Esophagus squamous epithelium (tissue), 5 donors: ENCODE measurements at regions not wholly inside any gene's neighbourhood (a gene's known extent, or its start where the extent isn't known, plus 50 kb on each side); places are given as distances from the start of the nearest gene placed in this dataset.

ENCODE experiments used
- DNase-seq: peaks from one replicate; lab custom pipeline; 2025; lab: John Stamatoyannopoulos, UW
- H3K27ac ChIP-seq, 4 donors: fragments of 200-600 bp; sonication (generic); one replicate each; pipeline ENCODE4 v1.5.1; 2016 to 2019; ENCODE audit warnings: mild to moderate bottlenecking in 1 of 4
- H3K27me3 ChIP-seq, 4 donors: fragments of 200-600 bp; sonication (generic); 1 replicate in 3 of 4; 2 replicates in 1 of 4; pipeline versions ENCODE4 v1.5.1 to v1.6.0; 2017 to 2021; ENCODE audit warnings: antibody characterized with exemption in 1 of 4
- H3K36me3 ChIP-seq, 3 donors: fragments of 200-600 bp; sonication (generic); one replicate each; pipeline ENCODE4 v1.5.1; 2016 to 2019
- H3K4me1 ChIP-seq, 3 donors: fragments of 200-600 bp; sonication (generic); one replicate each; pipeline ENCODE4 v1.5.1; 2017 to 2019
- H3K4me3 ChIP-seq, 4 donors: fragments of 200-600 bp; sonication (generic); 1 replicate in 3 of 4; 2 replicates in 1 of 4; pipeline ENCODE4 v1.5.1; 2016 to 2019; ENCODE audit warnings: mild to moderate bottlenecking in 2 of 4, moderate library complexity in 1 of 4
- H3K9me3 ChIP-seq, 3 donors: fragments of 200-600 bp; sonication (generic); one replicate each; pipeline ENCODE4 v1.5.1; 2016 to 2019
- POLR2A ChIP-seq, 4 donors: fragments of 450-650 bp; IDR thresholded peaks; one replicate each; pipeline ENCODE4 v1.6.1; 2017; ENCODE audit warnings: antibody characterized with exemption in 4 of 4, mild to moderate bottlenecking in 4 of 4, moderate library complexity in 3 of 4
- WGBS, 2 donors: methylation state at CpG; one replicate each; pipeline ENCODE4 v1.1.5; 2018; 5-methylcytosine and 5-hydroxymethylcytosine counted together
- intact Hi-C: fragments of 100-400 bp; cut with DNase I; formaldehyde crosslinking; loops from one replicate; pipeline ENCODE4 v1.15.0; 2022
- TF ChIP-seq, protein P1 (sequence below), 6 experiments: fragments of 450-650 bp in 4 of 6; fragments of 200-600 bp in 2 of 6; sonication (generic) in 2 of 6; IDR thresholded peaks; one replicate each; pipeline ENCODE4 v1.5.1; 2016 to 2019; ENCODE audit warnings: antibody characterized with exemption in 6 of 6, mild to moderate bottlenecking in 4 of 6, moderate library complexity in 4 of 6
- donor health status: DM: yes; HTN: yes; CAD: no.

DNA sequence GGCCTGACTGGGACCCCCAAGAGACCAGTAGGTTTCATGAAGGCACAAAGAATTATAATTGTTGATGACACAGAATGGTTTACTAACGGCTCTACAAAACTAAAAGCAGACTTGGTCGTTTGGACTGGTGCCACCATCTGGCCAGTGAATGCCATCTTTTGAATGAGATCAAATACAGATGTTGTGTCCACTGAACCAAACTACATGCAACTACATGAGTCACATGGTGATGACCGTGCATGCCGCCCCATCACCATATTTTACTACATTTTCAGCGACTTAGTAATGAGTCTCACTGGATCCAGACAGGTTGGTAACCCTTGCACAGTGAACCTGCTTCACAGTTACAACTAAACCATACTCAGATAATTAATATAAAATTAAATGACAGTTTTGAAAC is 803.3 kb downstream of the DIPK2A start:
- Histone ChIP-seq H3K4me3 (no peak overlapping the region), H3K9me3 (no peaks in the 10 kb centered on the region), H3K36me3 (no peaks in the 10 kb centered on the region), H3K27me3 (no peaks in the 10 kb centered on the region), H3K27ac (no peak overlapping the region), H3K4me1 (peaks cover 0 to 13% (median 0%) of the 10 kb centered on the region in 3 donors)
- no peak for TF ChIP-seq POLR2A (IDR thresholded peaks at IDR 0.05)
- WGBS, 2 donors, result 83 to 84% methylated on average over 5 of the region's 5 CpGs
- intact Hi-C loops, result no loop called here
- DNase-seq, result no peak

- Histone ChIP-seq H3K9me3 (no peaks in the 10 kb centered on the region), H3K36me3 (no peaks in the 10 kb centered on the region), H3K4me1 (peaks cover 0 to 13% (median 0%) of the 10 kb centered on the region in 3 donors), H3K27me3 (no peaks in the 10 kb centered on the region), H3K27ac (no peak overlapping the region), H3K4me3 (no peak overlapping the region)
- DNase-seq, result no peak
- TF ChIP-seq POLR2A (IDR thresholded peaks at IDR 0.05), result no peak
- TF ChIP-seq, protein P1, sequence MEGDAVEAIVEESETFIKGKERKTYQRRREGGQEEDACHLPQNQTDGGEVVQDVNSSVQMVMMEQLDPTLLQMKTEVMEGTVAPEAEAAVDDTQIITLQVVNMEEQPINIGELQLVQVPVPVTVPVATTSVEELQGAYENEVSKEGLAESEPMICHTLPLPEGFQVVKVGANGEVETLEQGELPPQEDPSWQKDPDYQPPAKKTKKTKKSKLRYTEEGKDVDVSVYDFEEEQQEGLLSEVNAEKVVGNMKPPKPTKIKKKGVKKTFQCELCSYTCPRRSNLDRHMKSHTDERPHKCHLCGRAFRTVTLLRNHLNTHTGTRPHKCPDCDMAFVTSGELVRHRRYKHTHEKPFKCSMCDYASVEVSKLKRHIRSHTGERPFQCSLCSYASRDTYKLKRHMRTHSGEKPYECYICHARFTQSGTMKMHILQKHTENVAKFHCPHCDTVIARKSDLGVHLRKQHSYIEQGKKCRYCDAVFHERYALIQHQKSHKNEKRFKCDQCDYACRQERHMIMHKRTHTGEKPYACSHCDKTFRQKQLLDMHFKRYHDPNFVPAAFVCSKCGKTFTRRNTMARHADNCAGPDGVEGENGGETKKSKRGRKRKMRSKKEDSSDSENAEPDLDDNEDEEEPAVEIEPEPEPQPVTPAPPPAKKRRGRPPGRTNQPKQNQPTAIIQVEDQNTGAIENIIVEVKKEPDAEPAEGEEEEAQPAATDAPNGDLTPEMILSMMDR (IDR thresholded peaks at IDR 0.05), result no peak
- intact Hi-C loops, result no loop called here
These were observed 803.9 kb downstream of the DIPK2A start for GRCh38 chr3:144775551-144775950.

DNA sequence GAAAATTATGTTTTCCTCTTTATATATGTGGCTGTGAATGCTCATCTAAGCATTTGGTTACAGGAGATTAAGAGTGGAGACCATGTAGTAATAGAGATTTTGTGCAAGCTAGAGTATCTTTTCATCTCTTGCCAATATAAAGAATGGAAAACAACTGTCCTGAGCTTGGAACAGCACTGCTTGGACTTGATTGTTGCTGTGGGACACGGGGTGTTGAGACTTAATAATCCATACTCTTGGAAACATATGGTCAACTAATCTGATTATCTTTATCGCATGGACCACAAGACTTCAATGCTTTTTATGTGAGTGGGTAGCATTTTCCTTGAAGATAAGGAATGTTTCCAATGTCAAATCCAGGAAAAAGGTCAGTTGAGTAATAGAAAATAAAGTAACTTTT is 806.3 kb downstream of the DIPK2A start:
- no peak overlapping the region for H3K4me3 ChIP-seq
- no peaks in the 10 kb centered on the region for H3K4me1 ChIP-seq
- no peaks in the 10 kb centered on the region for H3K27me3 ChIP-seq
- WGBS, 2 donors, result 63 to 69% methylated on average over 2 of the region's 2 CpGs
- intact Hi-C loops, result no loop called here
- no peak for TF ChIP-seq POLR2A (IDR thresholded peaks at IDR 0.05)
- TF ChIP-seq, protein P1 (IDR thresholded peaks at IDR 0.05), result no peak
- H3K36me3 ChIP-seq, result no peaks in the 10 kb centered on the region
- no peak for DNase-seq
- H3K27ac ChIP-seq, result no peak overlapping the region
- H3K9me3 ChIP-seq, result no peaks in the 10 kb centered on the region

DNA sequence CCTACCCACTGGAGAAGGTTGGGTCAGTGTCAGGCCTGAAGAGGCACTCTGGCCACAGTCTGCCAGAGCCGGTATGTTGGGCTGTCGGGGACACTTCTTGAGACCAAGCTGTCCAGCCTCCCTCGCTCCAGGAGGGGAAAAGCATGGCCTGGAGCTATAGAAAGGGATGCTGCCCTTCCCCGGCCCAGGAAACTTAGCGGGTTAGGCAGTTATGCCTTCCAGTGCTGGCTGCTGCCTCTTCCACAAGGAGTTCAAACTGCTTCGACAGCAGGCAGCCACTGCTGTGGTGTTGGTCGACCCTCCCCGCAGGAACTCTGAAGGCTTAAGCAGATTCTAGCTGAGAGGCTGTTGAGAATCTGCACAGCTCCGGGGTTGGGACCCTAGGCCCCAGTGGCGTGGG is 819.4 kb downstream of the DIPK2A start:
- Histone ChIP-seq H3K36me3 (no peaks in the 10 kb centered on the region), H3K27me3 (no peaks in the 10 kb centered on the region), H3K27ac (no peak overlapping the region), H3K4me1 (no peaks in the 10 kb centered on the region), H3K9me3 (peaks cover 0 to 9% (median 7%) of the 10 kb centered on the region in 3 donors), H3K4me3 (no peak overlapping the region)
- intact Hi-C loops, result no loop called here
- DNase-seq, result no peak
- TF ChIP-seq POLR2A (IDR thresholded peaks at IDR 0.05), result no peak
- TF ChIP-seq, protein P1 (IDR thresholded peaks at IDR 0.05), result no peak
- whole genome bisulfite sequencing, 2 donors, result no CpG with 5 or more reads among the region's 10 CpGs

- H3K27ac ChIP-seq, result no peak overlapping the region
- TF ChIP-seq POLR2A (IDR thresholded peaks at IDR 0.05), result no peak
- TF ChIP-seq, protein P1 (IDR thresholded peaks at IDR 0.05), result no peak
- H3K27me3 ChIP-seq, result no peaks in the 10 kb centered on the region
- no peak for DNase-seq
- H3K4me1 ChIP-seq, result no peaks in the 10 kb centered on the region
- no peak overlapping the region for H3K4me3 ChIP-seq
- no peaks in the 10 kb centered on the region for H3K9me3 ChIP-seq
- WGBS, 2 donors, result 80% methylated on average over 1 of the region's 1 CpG; no CpG with 5 or more reads in 1 of the 2 donors
- H3K36me3 ChIP-seq, result no peaks in the 10 kb centered on the region
- intact Hi-C loops, result no loop called here
These were observed 830.3 kb downstream of the DIPK2A start for GRCh38 chr3:144801890-144802289.

DNA sequence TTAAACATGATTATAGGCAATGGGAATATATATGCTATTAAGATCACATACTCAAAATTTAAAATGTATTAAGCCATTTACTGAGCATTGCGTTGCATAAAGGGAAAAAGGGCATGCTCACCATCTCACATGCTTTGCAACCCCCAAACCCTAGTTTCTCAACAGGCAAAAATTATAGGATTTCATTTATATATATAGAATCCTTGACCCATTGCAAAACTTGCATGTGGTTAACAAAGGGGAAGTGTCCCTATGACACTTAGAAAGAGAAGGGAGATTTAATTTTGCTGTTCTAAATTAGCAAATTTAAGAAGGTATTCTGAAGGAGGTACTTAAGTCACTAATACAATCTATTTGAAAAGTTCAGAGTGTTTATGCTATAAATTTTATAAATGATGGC is 837.8 kb downstream of the DIPK2A start:
- H3K27ac ChIP-seq, result no peak overlapping the region

More for the DNA sequence above, 837.8 kb downstream of the DIPK2A start:
- Histone ChIP-seq H3K27me3 (no peaks in the 10 kb centered on the region), H3K36me3 (no peaks in the 10 kb centered on the region), H3K4me1 (no peaks in the 10 kb centered on the region), H3K4me3 (no peak overlapping the region), H3K9me3 (no peaks in the 10 kb centered on the region)
- TF ChIP-seq, protein P1 (IDR thresholded peaks at IDR 0.05), result no peak
- no peak for TF ChIP-seq POLR2A (IDR thresholded peaks at IDR 0.05)
- 26 to 82% methylated on average over 1 of the region's 1 CpG for WGBS, 2 donors
- no peak for DNase-seq
- intact Hi-C loops, result no loop called here
